Neutrophil (primary cell): ENCODE measurements at regions not wholly inside any gene's neighbourhood (a gene's known extent, or its start where the extent isn't known, plus 50 kb on each side); places are given as distances from the start of the nearest gene placed in this dataset.

Experiments used
- H3K27ac ChIP-seq: fragments of 200-600 bp; sonication (generic); 2 replicates; pipeline ENCODE4 v1.5.1; 2016; ENCODE audit warnings: mild to moderate bottlenecking, moderate library complexity
- H3K27me3 ChIP-seq: fragments of 200-600 bp; sonication (generic); 2 replicates; pipeline ENCODE4 v1.6.0; 2016; ENCODE audit warnings: mild to moderate bottlenecking
- H3K36me3 ChIP-seq: fragments of 200-600 bp; sonication (generic); 2 replicates; pipeline ENCODE4 v1.5.1; 2017
- H3K4me1 ChIP-seq, 2 experiments: fragments of 200-600 bp in 1 of 2; sonication (generic) in 1 of 2; 1 replicate in 1 of 2; 2 replicates in 1 of 2; pipeline versions ENCODE4 v1.5.1 to v1.6.1; 2013 to 2016; ENCODE audit warnings: low read depth in 1 of 2, low read length in 1 of 2, mild to moderate bottlenecking in 1 of 2, moderate library complexity in 1 of 2; ENCODE audit not compliant: control insufficient read depth in 1 of 2, insufficient read depth in 1 of 2
- H3K4me3 ChIP-seq, 2 experiments: fragments of 200-600 bp in 1 of 2; sonication (generic) in 1 of 2; 1 replicate in 1 of 2; 2 replicates in 1 of 2; pipeline ENCODE4 v1.5.1; 2013 to 2016; ENCODE audit warnings: low read depth in 1 of 2, low read length in 1 of 2, mild to moderate bottlenecking in 1 of 2, moderate library complexity in 1 of 2
- H3K9me3 ChIP-seq: fragments of 200-600 bp; sonication (generic); 2 replicates; pipeline ENCODE4 v1.5.1; 2016
- CTCF ChIP-seq: fragments of 200-600 bp; sonication (generic); IDR thresholded peaks from 2 replicates; pipeline ENCODE4 v1.5.1; 2016; ENCODE audit warnings: antibody characterized with exemption

- Histone ChIP-seq H3K9me3 (no peaks in the 10 kb centered on the region), H3K36me3 (no peaks in the 10 kb centered on the region), H3K4me3 (no peak overlapping the region), H3K27ac (no peak overlapping the region), H3K4me1 (peaks cover 0 to 12% of the 10 kb centered on the region in 2 experiments), H3K27me3 (no peaks in the 10 kb centered on the region)
- TF ChIP-seq CTCF: no peak
These were observed 269.7 kb upstream of the HABP2 start for GRCh38 chr10:113283189-113283588.

GRCh38 chr10:113284635-113285034 is 268.2 kb upstream of the HABP2 start:
- no peak for TF ChIP-seq CTCF
- H3K27ac ChIP-seq: no peak overlapping the region
- H3K36me3 ChIP-seq: no peaks in the 10 kb centered on the region
- no peaks in the 10 kb centered on the region for H3K27me3 ChIP-seq
- no peaks in the 10 kb centered on the region for H3K9me3 ChIP-seq
- peaks cover 4 to 21% of the 10 kb centered on the region in 2 experiments for H3K4me1 ChIP-seq
- no peak overlapping the region for H3K4me3 ChIP-seq

- Histone ChIP-seq H3K27ac (no peak overlapping the region), H3K36me3 (no peaks in the 10 kb centered on the region), H3K4me3 (no peak overlapping the region), H3K4me1 (peaks cover 9 to 28% of the 10 kb centered on the region in 2 experiments), H3K27me3 (no peaks in the 10 kb centered on the region), H3K9me3 (no peaks in the 10 kb centered on the region)
- TF ChIP-seq CTCF: no peak
These were observed 267.5 kb upstream of the HABP2 start for GRCh38 chr10:113285305-113285704.

GRCh38 chr10:113287592-113287991 is 265.3 kb upstream of the HABP2 start:
- Histone ChIP-seq H3K27ac (no peak overlapping the region), H3K4me3 (no peak overlapping the region), H3K4me1 (peaks cover 14 to 41% of the 10 kb centered on the region in 2 experiments), H3K36me3 (no peaks in the 10 kb centered on the region), H3K9me3 (no peaks in the 10 kb centered on the region), H3K27me3 (no peaks in the 10 kb centered on the region)
- no peak for TF ChIP-seq CTCF

GRCh38 chr10:113290137-113290536 is 262.7 kb upstream of the HABP2 start:
- no peak for TF ChIP-seq CTCF
- Histone ChIP-seq H3K27ac (no peak overlapping the region), H3K36me3 (no peaks in the 10 kb centered on the region)

GRCh38 chr10:113291413-113291812 is 261.4 kb upstream of the HABP2 start:
- H3K27ac ChIP-seq: no peak overlapping the region
- no peak for TF ChIP-seq CTCF
- H3K36me3 ChIP-seq: no peaks in the 10 kb centered on the region
- H3K9me3 ChIP-seq: no peaks in the 10 kb centered on the region
- H3K4me3 ChIP-seq: no peak overlapping the region
- H3K27me3 ChIP-seq: no peaks in the 10 kb centered on the region
- peaks cover 16 to 44% of the 10 kb centered on the region in 2 experiments for H3K4me1 ChIP-seq

More at GRCh38 chr10:113290137-113290536, 262.7 kb upstream of the HABP2 start:
- Histone ChIP-seq H3K4me1 (peaks cover 16 to 44% of the 10 kb centered on the region in 2 experiments), H3K27me3 (no peaks in the 10 kb centered on the region), H3K9me3 (no peaks in the 10 kb centered on the region), H3K4me3 (no peak overlapping the region)
